HepG2 (cell line): ENCODE measurements at regions not wholly inside any gene's neighbourhood (a gene's known extent, or its start where the extent isn't known, plus 50 kb on each side); places are given as distances from the start of the nearest gene placed in this dataset.

Source experiments
- ATAC-seq: fragments of 200-7000 bp; cut with Tn5 transposase; 3 replicates; pipeline ENCODE4 v1.9.1; 2020; ENCODE audit warnings: mild to moderate bottlenecking, moderate library complexity
- BruUV-seq: library from RNA; stranded (reverse); fragments of 400-500 nt; replicated peaks from 2 replicates; lab custom pipeline; 2021; lab: Mats Ljungman, UMichigan
- CTCF ChIA-PET: fragments of 300-600 bp; formaldehyde crosslinking; extraction: SDS; loops from one replicate; lab custom pipeline; 2021; ENCODE audit warnings: low total read pairs, inconsistent platforms, low intra/inter-chr PET ratio; lab: Yijun Ruan, JAX
- POLR2A ChIA-PET: fragments of 350-600 bp; sonication (Branson Sonifier 250); formaldehyde crosslinking; loops from one replicate; lab custom pipeline; 2020; ENCODE audit warnings: antibody characterized with exemption, inconsistent platforms; lab: Yijun Ruan, JAX
- DNase-seq: peaks from one replicate; pipeline ENCODE4 v3.0.0-alpha.2; 2015; ENCODE audit warnings: low spot score
- FAIRE-seq: peaks from 3 replicates; lab custom pipeline; 2011; peaks lifted over from hg19 to GRCh38; lab: Jason Lieb, UNC
- H2AFZ ChIP-seq: one replicate; pipeline ENCODE4 v1.6.1; 2011; ENCODE audit warnings: low read length, inconsistent platforms
- H3K27ac ChIP-seq: fragments of 300-600 bp; 3 replicates; pipeline ENCODE4 v1.8.0; 2011; ENCODE audit warnings: mixed run types, mild to moderate bottlenecking, mixed read lengths, low read length, inconsistent platforms; ENCODE audit not compliant: insufficient read depth; ENCODE audit errors: extremely low read length
- H3K27me3 ChIP-seq, 2 experiments: fragments of 200-600 bp in 1 of 2; 2 replicates in 1 of 2; 3 replicates in 1 of 2; pipeline versions ENCODE4 v1.6.0 to v1.8.0; 2011; ENCODE audit warnings: low read length in 2 of 2, mild to moderate bottlenecking in 2 of 2, moderate library complexity in 2 of 2, inconsistent platforms in 1 of 2; ENCODE audit not compliant: insufficient read depth in 2 of 2, control insufficient read depth in 1 of 2
- H3K36me3 ChIP-seq, 2 experiments: fragments of 200-600 bp in 1 of 2; replicated peaks in 1 of 2; 2 replicates in 1 of 2; 3 replicates in 1 of 2; pipeline versions ENCODE4 v1.5.1 to v1.8.0; 2011; ENCODE audit warnings: low read length in 2 of 2, inconsistent platforms in 1 of 2; ENCODE audit not compliant: insufficient read depth in 2 of 2, control insufficient read depth in 1 of 2
- H3K4me1 ChIP-seq: 2 replicates; pipeline ENCODE4 v1.5.1; 2012; ENCODE audit warnings: low read length, inconsistent platforms; ENCODE audit not compliant: insufficient read depth
- H3K4me2 ChIP-seq: 2 replicates; pipeline ENCODE4 v1.6.0; 2011; ENCODE audit warnings: low read depth, low read length, inconsistent platforms
- H3K4me3 ChIP-seq, 3 experiments: fragments of 200-600 bp in 1 of 3; sonication (generic), shearing (Covaris generic) in 1 of 3; replicated peaks in 1 of 3; 2 replicates each; pipeline ENCODE4 v1.5.1; 2011 to 2016; ENCODE audit warnings: low read length in 3 of 3, inconsistent platforms in 2 of 3, low read depth in 2 of 3, mild to moderate bottlenecking in 2 of 3, control low read depth in 1 of 3, mixed read lengths in 1 of 3; ENCODE audit not compliant: insufficient read depth in 1 of 3
- H3K79me2 ChIP-seq: one replicate; pipeline ENCODE4 v1.6.1; 2011; ENCODE audit warnings: low read length, inconsistent platforms; ENCODE audit not compliant: insufficient read depth
- H3K9ac ChIP-seq: 2 replicates; pipeline ENCODE4 v1.6.0; 2011; ENCODE audit warnings: mild to moderate bottlenecking, low read depth, low read length, inconsistent platforms; ENCODE audit not compliant: insufficient read depth
- H3K9me3 ChIP-seq: 2 replicates; pipeline ENCODE4 v1.5.1; 2012; ENCODE audit warnings: mild to moderate bottlenecking, low read length
- H4K20me1 ChIP-seq: 2 replicates; pipeline ENCODE4 v1.6.0; 2011; ENCODE audit warnings: inconsistent platforms, mild to moderate bottlenecking, low read length, moderate library complexity; ENCODE audit not compliant: insufficient read depth
- ATAD3A ChIP-seq: sonication (generic); formaldehyde crosslinking; IDR thresholded peaks from 2 replicates; pipeline ENCODE4 v1.4.0; 2020; ENCODE audit warnings: missing genetic modification reagents
- ATF1 ChIP-seq: IDR thresholded peaks from 2 replicates; pipeline ENCODE4 v1.6.1; 2016; ENCODE audit warnings: mild to moderate bottlenecking, control low read depth
- CBX2 ChIP-seq, 2 experiments: fragments of 200-600 bp in 1 of 2; sonication (generic); formaldehyde crosslinking in 1 of 2; IDR thresholded peaks; 2 replicates each; pipeline versions ENCODE4 v1.7.0 to v1.8.1; 2018 to 2022; ENCODE audit warnings: low read depth in 2 of 2, low read length in 1 of 2, mild to moderate bottlenecking in 1 of 2, missing genetic modification reagents in 1 of 2
- FOXK1 ChIP-seq: sonication (generic); formaldehyde crosslinking; IDR thresholded peaks from 2 replicates; pipeline ENCODE4 v1.4.0; 2020; ENCODE audit warnings: low read depth, missing genetic modification reagents, borderline replicate concordance
- GATAD2A ChIP-seq: IDR thresholded peaks from 2 replicates; pipeline ENCODE4 v1.6.1; 2016
- LCORL ChIP-seq, 2 experiments: fragments of 450-650 bp in 1 of 2; sonication (generic) in 1 of 2; formaldehyde crosslinking in 1 of 2; IDR thresholded peaks; 2 replicates each; pipeline versions ENCODE4 v1.5.0 to v1.6.1; 2017 to 2020; ENCODE audit warnings: antibody characterized with exemption in 1 of 2, missing genetic modification reagents in 1 of 2
- SOX13 ChIP-seq, 3 experiments: fragments of 450-650 bp in 1 of 3; sonication (generic) in 1 of 3; formaldehyde crosslinking in 1 of 3; IDR thresholded peaks in 2 of 3; conservative IDR thresholded peaks in 1 of 3; 2 replicates each; pipeline versions ENCODE4 v1.5.0 to v1.6.1; 2016 to 2020; ENCODE audit warnings: antibody characterized with exemption in 1 of 3, mild to moderate bottlenecking in 1 of 3, missing compliant biosample characterization in 1 of 3, missing genetic modification reagents in 1 of 3, moderate library complexity in 1 of 3
- TEAD3 ChIP-seq: optimal IDR thresholded peaks from 2 replicates; pipeline ENCODE3; 2016; ENCODE audit warnings: borderline replicate concordance
- ZKSCAN1 ChIP-seq: fragments of 150-350 bp; IDR thresholded peaks from 2 replicates; pipeline ENCODE4 v1.6.1; 2014; ENCODE audit warnings: low read length
- ZNF205 ChIP-seq: IDR thresholded peaks from 2 replicates; pipeline ENCODE4 v1.6.1; 2018; ENCODE audit warnings: missing biosample characterization, missing genetic modification reagents
- ZNF335 ChIP-seq: sonication (generic); formaldehyde crosslinking; IDR thresholded peaks from 2 replicates; pipeline ENCODE4 v1.4.0; 2020; ENCODE audit warnings: missing genetic modification reagents
- WGBS: methylation state at CpG from one replicate; pipeline ENCODE4 v1.1.6; 2017; ENCODE audit warnings: low lambda C conversion rate; 5-methylcytosine and 5-hydroxymethylcytosine counted together
- in situ Hi-C: cut with HindIII; loops from 2 replicates; pipeline ENCODE4 v1.10.0; 2017; ENCODE audit warnings: low pct_unique_long_range_greater_than_20kb; ENCODE audit not compliant: extremely low pct_ligation_motif_present
- intact Hi-C: fragments of 100-400 bp; cut with micrococcal nuclease; formaldehyde crosslinking; loops from one replicate; pipeline ENCODE4 v1.10.0; 2022; ENCODE audit not compliant: unreplicated experiment

GRCh38 chr5:38060354-38060753, 198.0 kb upstream of the EGFLAM start (continued):
- TF ChIP-seq ATF1 (CRISPR knock-in tag) (no peak), TEAD3 (CRISPR knock-in tag) (peak; percentile 89), SOX13 (IDR thresholded peaks at IDR 0.05) (no peak), SOX13 (CRISPR knock-in tag; conservative IDR thresholded peaks at IDR 0.05 in 1 of 2, IDR thresholded peaks at IDR 0.05 in 1 of 2) (peak in 1 of 2 experiments; percentile 37; a peak in 1 of 4 replicates), ZNF335 (peak; percentile 41; the same call in 1 of the 2 replicates), LCORL (IDR thresholded peaks at IDR 0.05) (no peak), LCORL (CRISPR knock-in tag; IDR thresholded peaks at IDR 0.05) (0 out of 2 replicates have a peak, but pooled peaks have one; percentile 32), GATAD2A (CRISPR knock-in tag) (peak; percentile 42; the same call in 1 of the 2 replicates), FOXK1 (CRISPR knock-in tag) (0 out of 2 replicates have a peak, but pooled peaks have one; percentile 27), ATAD3A (CRISPR knock-in tag) (no peak)

GRCh38 chr5:38059876-38060275, 198.5 kb upstream of the EGFLAM start:
- POLR2A ChIA-PET = interaction anchor here (1.0 to 1.7 kb wide), 3 partner anchors 10 to 89 kb away, joined by 3 to 8 read pairs (median 6); no protein-coding TSS in a partner anchor

More at GRCh38 chr5:38059876-38060275, 198.5 kb upstream of the EGFLAM start:
- CTCF ChIA-PET = interaction anchor here (1.2 kb wide), 1 partner anchor 133 kb away, joined by 3 read pairs; no protein-coding TSS in a partner anchor
- Histone ChIP-seq H3K4me2 (peak overlapping the region; percentile 50; the same call in 1 of the 2 replicates), H3K4me3 (no peak overlapping the region; a peak in 1 of 6 replicates), H2AFZ (peak overlapping the region; percentile 88)
- no peak for DNase-seq
- 80% methylated on average over 6 of the region's 6 CpGs for WGBS
- no peak for TF ChIP-seq ZNF205 (CRISPR knock-in tag)
- TF ChIP-seq ZKSCAN1 = no peak
- TF ChIP-seq CBX2 (IDR thresholded peaks at IDR 0.05; ENCODE audit: low read depth, low read length) = no peak
- TF ChIP-seq CBX2 (CRISPR knock-in tag; IDR thresholded peaks at IDR 0.05; ENCODE audit: low read depth) = no peak
- TF ChIP-seq, all 625 proteins: peak for 0
- no peaks in the 10 kb centered on the region for H3K36me3 ChIP-seq
- no peaks in the 10 kb centered on the region for H3K79me2 ChIP-seq
- intact Hi-C loops = loop anchor here (5.0 kb wide), 1 partner anchor 42 kb away; no protein-coding TSS in a partner anchor
- in situ Hi-C loops = no loop called here
- no peaks in the 10 kb centered on the region for H3K27me3 ChIP-seq
- BruUV-seq = no TSS peak
- ATAC-seq = no peak
- no peak for FAIRE-seq
- H3K27ac ChIP-seq = peak overlapping the region; percentile 33
- no peaks in the 10 kb centered on the region for H3K9me3 ChIP-seq
- H4K20me1 ChIP-seq = no peaks in the 10 kb centered on the region
- H3K9ac ChIP-seq = no peak overlapping the region
- peaks cover 36% of the 10 kb centered on the region for H3K4me1 ChIP-seq
